DMS114 treated with DMSO at 0.1 percent for 48 hours (cell line): ENCODE measurements at regions not wholly inside any gene's neighbourhood (a gene's known extent, or its start where the extent isn't known, plus 50 kb on each side); places are given as distances from the start of the nearest gene placed in this dataset.
A peak's percentile ranks its signal among the peaks of the same experiment; 100 is the strongest.

ENCODE experiments used
- DNase-seq: peaks from one replicate; lab custom pipeline; 2025; ENCODE audit not compliant: unreplicated experiment; lab: John Stamatoyannopoulos, UW

DNA sequence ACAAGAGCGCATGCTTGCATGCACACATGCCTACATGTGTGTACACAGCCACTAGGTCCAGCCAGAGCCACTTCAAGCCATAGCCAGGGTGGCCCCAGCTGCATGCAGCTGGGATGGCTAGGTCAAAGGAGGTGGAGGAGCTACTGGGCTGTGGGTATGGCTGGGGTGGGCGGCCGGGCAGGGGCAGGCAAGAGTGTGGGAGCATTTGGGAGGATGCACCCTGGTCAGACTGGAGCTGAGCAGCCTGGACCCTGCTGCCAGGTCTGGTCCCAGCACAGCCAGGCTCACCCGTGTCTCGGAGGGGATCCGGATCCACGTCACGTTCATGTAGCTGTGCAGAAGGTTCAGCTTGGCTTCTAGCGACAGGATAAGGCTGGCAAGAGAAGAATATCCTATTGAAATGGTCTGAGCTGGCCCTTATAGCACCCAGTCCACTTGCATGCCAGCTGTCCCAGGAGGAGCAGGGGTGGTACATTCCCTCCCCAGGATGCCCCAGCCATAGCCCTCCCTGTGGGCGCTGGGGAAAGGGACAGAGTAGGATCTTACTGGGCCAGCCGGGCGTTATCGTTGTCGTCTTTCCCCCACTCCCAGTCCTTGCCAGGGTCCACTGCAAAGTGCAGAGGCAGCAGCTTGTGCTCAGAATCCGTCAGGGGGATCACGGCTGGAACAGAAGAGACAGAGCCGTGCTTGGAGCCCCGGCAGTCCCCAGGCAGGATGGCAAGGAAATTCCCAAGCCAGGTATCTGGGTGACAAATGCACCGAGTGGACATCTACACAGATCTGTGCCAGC lies 160.5 kb downstream of the KLF13 start:
- DNase-seq = no peak

GRCh38 chr15:31487811-31488436 lies 161.3 kb downstream of the KLF13 start:
- DNase-seq = no peak

GRCh38 chr15:31488437-31489204 lies 162.0 kb downstream of the KLF13 start:
- DNase-seq = peak; percentile 52

DNA sequence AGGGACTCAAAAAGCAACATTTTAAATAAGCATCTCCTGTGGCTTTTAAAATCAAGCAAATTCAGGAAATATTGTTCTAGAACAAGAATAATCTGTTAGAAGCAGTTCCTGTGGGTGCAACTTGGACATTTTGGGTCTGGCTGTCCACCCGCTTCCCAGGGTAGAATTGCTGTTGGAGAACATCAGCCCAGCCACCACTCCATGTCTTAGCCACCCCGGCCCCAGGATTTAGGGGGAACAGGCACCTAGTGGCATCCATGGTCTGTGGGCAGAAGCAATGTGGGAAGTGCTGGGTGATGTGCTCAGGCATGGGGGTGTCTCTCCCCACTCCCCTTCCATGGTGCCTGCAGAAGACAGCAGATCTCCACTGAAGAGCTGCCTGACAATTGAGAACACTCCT lies 162.6 kb downstream of the KLF13 start:
- DNase-seq = no peak

- DNase-seq = peak; percentile 3
Observed at GRCh38 chr15:31489801-31490646, 163.4 kb downstream of the KLF13 start.

DNA sequence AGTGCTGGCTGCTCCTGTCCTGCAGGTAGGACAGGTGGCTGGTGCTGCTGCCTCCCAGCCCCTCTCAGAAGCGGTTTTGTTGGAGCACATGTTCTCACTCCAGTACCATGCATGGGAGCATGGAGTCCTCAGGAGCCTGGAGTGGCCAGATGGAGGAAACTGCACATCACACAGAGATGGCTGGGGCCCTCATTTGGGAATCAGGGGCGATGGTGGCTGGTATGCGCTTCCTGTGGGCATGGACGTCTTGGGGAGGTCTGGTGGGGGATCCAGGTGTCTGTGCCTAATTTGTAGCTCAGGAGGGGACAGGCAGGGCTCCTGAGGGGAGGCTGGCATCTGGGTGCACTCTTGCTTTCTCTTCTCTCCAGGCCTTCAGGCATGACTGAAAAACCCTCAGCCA lies 168.2 kb downstream of the KLF13 start:
- DNase-seq = no peak

- DNase-seq = no peak
Observed at GRCh38 chr15:31495281-31495680, 168.6 kb downstream of the KLF13 start.

GRCh38 chr15:31497838-31498237 lies 171.2 kb downstream of the KLF13 start:
- no peak for DNase-seq

GRCh38 chr15:31498329-31498728 lies 171.7 kb downstream of the KLF13 start:
- DNase-seq = no peak

DNA sequence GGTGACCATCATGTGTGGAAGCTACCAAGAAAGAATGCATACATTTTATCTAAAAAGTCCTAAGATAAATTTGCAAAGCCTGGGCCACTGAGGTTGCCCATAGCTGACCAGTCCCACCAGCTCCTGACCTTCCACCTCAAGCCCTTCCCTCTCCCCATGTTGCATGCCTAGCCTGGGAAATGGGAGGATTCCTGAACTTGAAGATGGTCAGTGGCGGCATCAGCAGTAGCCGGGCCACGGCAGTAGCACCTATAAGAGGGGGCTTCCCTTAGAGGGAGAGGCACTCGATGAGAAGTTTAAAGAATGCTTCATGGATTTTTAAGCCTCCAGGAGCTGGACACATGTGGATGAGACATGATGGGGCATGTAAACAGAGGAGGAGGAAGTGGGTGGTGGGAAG lies 172.1 kb downstream of the KLF13 start:
- DNase-seq = no peak

DNA sequence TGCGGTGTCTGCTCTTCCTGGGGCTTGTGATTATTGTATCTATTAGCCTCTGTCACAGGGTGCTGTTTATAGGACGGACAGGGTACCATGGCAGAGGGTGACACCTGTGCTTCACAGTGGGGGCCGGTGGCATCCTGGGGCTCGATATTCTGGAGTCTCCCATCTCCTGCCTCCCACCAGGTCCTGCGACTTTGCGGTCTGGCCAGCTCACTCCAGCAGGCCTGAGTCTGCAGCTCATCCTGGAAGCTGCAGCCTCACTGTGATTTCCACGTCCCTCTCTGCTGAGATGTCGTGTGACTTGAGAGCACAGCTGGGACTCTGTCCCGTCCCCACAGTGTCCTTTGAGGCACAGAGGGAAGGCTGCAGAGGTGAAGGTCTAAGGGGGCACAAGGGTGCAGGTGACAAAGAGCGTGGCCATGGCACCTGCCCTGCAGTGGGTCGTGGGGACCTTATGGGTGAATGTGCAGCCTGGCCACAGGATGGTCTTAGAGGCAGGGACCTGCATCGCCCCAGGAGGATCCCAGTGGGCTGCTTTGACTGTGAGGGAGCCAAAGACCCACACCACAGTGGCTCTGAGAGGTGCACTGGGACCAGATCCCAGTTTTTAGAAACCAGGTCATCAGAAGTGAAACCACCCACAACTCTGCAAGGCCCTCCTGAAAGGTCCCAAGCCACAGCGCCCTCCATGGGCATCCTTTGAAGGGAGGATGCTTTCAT lies 172.8 kb downstream of the KLF13 start:
- no peak for DNase-seq

GRCh38 chr15:31499953-31500765 lies 173.5 kb downstream of the KLF13 start:
- DNase-seq = no peak

DNA sequence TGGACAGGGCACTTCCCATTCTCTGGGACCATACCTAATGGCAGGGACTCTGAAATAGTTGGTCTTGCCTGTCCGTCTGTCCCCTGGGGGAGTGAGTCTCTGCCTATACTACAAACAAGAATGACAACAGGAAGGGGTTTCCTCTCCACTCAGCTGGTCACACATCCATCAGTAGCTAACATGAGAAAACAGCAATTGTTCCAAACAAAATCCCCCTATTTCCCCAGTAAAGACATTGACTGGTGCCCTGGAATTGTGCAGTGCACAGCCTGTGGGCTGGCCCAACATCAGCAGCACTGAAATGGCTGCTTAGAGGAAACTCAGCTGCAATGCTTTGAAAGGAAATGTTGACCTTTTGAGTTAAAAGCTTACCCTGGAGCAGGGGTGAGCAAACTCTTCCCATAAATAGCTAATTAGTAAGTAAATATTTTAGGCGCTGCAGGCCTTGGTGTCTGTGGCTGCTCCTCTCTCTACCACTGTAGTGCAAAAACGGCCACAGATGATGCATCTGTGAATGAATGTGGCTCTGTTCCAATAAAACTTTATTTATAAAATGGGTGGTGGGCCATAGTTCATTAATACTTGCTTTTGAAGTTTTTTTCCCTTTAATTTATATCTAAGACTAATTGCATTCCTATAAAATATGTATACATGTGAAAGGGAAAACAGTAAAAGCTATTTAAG lies 174.3 kb downstream of the KLF13 start:
- no peak for DNase-seq

DNA sequence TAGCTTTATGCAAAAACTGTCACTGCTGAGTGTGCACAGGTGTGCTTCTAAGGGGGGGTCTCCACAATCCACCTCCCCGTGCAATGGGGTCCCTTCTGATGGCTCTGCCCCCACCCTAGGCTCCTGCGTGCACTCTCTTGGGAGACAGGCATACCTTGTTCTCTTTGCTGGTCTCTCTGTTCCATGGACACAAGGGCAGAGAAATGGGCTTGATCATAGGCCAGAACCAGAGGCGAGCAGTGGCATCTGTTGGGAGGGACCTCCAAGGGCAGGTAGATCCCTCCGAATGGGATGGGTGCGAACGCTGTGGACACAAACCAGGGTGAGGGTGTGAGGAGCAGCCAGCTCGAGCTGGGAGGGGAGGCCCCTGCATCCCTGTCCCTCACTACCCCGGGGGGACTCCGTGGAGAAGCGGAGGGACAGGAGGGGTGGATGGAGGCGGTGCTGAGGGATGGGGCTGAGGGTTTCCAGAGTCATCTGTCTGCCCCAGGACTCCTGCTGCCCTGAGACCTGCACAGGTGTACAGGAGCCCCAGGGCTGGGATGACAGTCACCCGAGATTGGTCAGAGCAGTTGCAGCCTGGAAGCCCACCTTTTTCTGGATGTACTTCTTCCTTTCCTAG lies 175.0 kb downstream of the KLF13 start:
- no peak for DNase-seq

- DNase-seq = no peak
Observed at GRCh38 chr15:31502541-31503229, 176.1 kb downstream of the KLF13 start.

DNA sequence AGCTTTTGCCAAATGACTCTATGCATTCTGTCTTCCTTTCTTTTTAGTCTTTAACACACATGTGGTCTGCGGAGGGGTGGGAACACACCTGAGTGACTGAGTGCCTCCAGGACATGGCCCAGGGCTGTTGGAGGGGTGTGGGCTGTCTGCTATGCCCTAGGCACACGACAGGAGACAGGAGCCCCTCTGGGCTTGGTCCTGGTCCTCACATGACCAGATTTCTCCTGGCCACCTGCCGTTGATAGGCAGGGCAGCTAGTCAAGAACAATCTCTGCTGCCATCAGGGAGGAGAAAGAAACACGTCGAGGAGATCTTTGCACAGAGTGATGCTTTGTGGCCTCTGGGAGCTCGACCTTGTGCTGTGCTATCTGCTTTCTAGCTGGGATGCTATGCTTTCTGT lies 176.6 kb downstream of the KLF13 start:
- no peak for DNase-seq

DNA sequence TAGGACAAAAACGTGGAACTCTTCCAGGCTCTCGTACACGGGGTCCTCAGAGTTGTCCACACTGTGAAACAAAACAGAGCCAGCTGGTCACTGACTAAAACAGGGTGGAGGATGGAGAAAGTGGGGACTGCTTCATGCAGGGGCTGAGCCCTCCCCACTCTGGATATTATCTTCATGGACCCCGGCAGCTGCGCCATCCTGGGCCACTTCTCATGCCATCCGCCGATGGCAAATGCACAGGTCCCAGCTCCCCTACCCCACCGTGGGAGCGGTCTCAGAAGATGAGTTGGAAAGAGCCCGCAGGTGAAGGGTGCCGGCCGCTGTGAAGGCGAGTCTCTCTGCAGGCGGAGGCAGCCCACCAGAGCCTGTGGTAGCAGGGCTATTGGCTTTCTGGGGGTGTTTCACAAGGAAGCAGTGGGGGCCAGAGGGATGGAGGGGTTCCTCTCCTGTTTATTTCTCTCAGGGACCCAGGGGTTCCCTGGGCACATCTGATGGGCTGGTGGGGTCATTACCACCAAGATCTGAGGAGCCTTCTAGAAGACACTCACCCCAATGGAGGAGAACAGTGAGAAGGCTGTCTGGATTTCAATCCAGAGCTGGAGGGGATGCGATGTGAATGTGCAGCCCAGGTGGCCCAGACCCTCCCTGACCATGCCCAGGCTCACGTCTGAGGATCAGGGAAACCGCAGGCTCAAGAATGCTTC lies 177.3 kb downstream of the KLF13 start:
- DNase-seq = no peak
